Tibial nerve (tissue), 4 donors: ENCODE measurements at regions not wholly inside any gene's neighbourhood (a gene's known extent, or its start where the extent isn't known, plus 50 kb on each side); places are given as distances from the start of the nearest gene placed in this dataset.

Source experiments
- DNase-seq, 2 donors: peaks; one replicate each; pipeline ENCODE4 v3.0.0-alpha.2; 2019; ENCODE audit warnings: low spot score in 2 of 2
- H3K27ac ChIP-seq, 4 donors: fragments of 200-600 bp; sonication (generic) in 3 of 4; one replicate each; pipeline ENCODE4 v1.5.1; 2017 to 2019; ENCODE audit warnings: mild to moderate bottlenecking in 1 of 4
- H3K27me3 ChIP-seq, 2 donors: fragments of 200-600 bp; sonication (generic) in 1 of 2; one replicate each; pipeline versions ENCODE4 v1.5.1 to v1.6.0; 2017 to 2019
- H3K36me3 ChIP-seq, 3 donors: fragments of 200-600 bp; sonication (generic); one replicate each; pipeline ENCODE4 v1.5.1; 2018 to 2019
- H3K4me1 ChIP-seq, 4 donors: fragments of 200-600 bp; sonication (generic) in 3 of 4; one replicate each; pipeline ENCODE4 v1.5.1; 2017 to 2019
- H3K4me3 ChIP-seq, 4 donors: fragments of 200-600 bp; sonication (generic) in 3 of 4; one replicate each; pipeline ENCODE4 v1.5.1; 2017 to 2019; ENCODE audit warnings: mild to moderate bottlenecking in 1 of 4, moderate library complexity in 1 of 4
- H3K9me3 ChIP-seq, 4 donors: fragments of 200-600 bp; sonication (generic) in 3 of 4; one replicate each; pipeline ENCODE4 v1.5.1; 2017 to 2019
- EP300 ChIP-seq, 2 donors: sonication (generic); formaldehyde crosslinking; IDR thresholded peaks; one replicate each; pipeline ENCODE4 v1.6.1; 2017; ENCODE audit warnings: antibody characterized with exemption in 2 of 2, mild to moderate bottlenecking in 1 of 2
- POLR2A ChIP-seq, 2 donors: fragments of 450-650 bp; IDR thresholded peaks; one replicate each; pipeline ENCODE4 v1.6.1; 2017; ENCODE audit warnings: antibody characterized with exemption in 2 of 2, mild to moderate bottlenecking in 2 of 2, moderate library complexity in 2 of 2
- WGBS, 2 donors: methylation state at CpG; one replicate each; pipeline ENCODE4 v1.1.5; 2018; 5-methylcytosine and 5-hydroxymethylcytosine counted together
- TF ChIP-seq, protein P1 (sequence below), 5 experiments: fragments of 200-600 bp in 3 of 5; fragments of 450-650 bp in 2 of 5; sonication (generic) in 3 of 5; IDR thresholded peaks; one replicate each; pipeline ENCODE4 v1.5.1; 2016 to 2019; ENCODE audit warnings: antibody characterized with exemption in 5 of 5, mild to moderate bottlenecking in 3 of 5, moderate library complexity in 2 of 5

DNA sequence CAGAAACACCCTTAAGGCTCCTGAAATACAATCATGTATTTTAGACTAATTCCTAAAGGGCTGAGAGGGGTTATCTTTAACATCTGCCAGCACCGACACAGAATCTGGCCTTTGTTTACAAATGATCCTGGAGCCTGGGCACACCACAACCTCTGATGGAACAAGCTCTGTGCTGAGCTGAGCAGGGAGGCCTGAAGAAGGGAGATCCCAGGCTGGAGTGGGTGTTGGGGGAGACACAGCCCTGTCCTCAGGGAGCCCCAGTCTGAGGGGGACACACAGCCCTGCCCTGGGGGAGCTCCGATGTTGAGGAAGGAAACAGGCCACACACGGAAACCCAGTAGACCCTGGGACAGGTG, 130.5 kb downstream of the VEGFA start:
- H3K36me3 ChIP-seq: no peaks in the 10 kb centered on the region
- no peak for TF ChIP-seq POLR2A (IDR thresholded peaks at IDR 0.05)
- TF ChIP-seq, protein P1, sequence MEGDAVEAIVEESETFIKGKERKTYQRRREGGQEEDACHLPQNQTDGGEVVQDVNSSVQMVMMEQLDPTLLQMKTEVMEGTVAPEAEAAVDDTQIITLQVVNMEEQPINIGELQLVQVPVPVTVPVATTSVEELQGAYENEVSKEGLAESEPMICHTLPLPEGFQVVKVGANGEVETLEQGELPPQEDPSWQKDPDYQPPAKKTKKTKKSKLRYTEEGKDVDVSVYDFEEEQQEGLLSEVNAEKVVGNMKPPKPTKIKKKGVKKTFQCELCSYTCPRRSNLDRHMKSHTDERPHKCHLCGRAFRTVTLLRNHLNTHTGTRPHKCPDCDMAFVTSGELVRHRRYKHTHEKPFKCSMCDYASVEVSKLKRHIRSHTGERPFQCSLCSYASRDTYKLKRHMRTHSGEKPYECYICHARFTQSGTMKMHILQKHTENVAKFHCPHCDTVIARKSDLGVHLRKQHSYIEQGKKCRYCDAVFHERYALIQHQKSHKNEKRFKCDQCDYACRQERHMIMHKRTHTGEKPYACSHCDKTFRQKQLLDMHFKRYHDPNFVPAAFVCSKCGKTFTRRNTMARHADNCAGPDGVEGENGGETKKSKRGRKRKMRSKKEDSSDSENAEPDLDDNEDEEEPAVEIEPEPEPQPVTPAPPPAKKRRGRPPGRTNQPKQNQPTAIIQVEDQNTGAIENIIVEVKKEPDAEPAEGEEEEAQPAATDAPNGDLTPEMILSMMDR (IDR thresholded peaks at IDR 0.05): no peak
- no peak for TF ChIP-seq EP300 (IDR thresholded peaks at IDR 0.05)
- no peak overlapping the region for H3K4me3 ChIP-seq
- H3K27me3 ChIP-seq: no peaks in the 10 kb centered on the region
- H3K9me3 ChIP-seq: no peaks in the 10 kb centered on the region
- no peak for DNase-seq
- H3K4me1 ChIP-seq: peaks cover 0 to 7% (median 0%) of the 10 kb centered on the region in 4 donors
- no peak overlapping the region for H3K27ac ChIP-seq
- 75 to 78% methylated on average over 3 of the region's 3 CpGs for whole genome bisulfite sequencing, 2 donors

DNA sequence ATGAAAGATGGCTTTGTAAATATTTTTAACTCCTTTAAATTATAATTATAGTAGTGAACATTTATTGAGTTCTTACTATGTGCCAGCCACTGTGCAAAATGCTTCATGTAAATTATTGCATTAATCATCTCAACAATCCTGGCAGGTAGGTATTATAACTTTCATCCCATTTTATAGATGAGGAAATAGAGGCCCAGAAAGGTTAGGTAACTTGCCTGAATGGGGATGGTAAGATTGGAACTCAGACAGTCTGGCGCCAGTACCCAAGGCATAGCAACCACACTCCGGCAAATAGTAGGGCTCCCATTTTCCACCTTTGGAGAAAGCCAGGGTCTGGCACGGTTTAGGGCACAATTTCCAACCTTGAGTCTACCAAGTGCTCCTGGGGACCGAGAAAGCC, 129.8 kb downstream of the VEGFA start:
- TF ChIP-seq, protein P1 (IDR thresholded peaks at IDR 0.05): no peak
- TF ChIP-seq EP300 (IDR thresholded peaks at IDR 0.05): no peak
- no peak for TF ChIP-seq POLR2A (IDR thresholded peaks at IDR 0.05)
- Histone ChIP-seq H3K4me1 (peaks cover 0 to 7% (median 0%) of the 10 kb centered on the region in 4 donors), H3K36me3 (no peaks in the 10 kb centered on the region), H3K4me3 (no peak overlapping the region), H3K27ac (no peak overlapping the region), H3K9me3 (no peaks in the 10 kb centered on the region), H3K27me3 (no peaks in the 10 kb centered on the region)
- WGBS, 2 donors: 88 to 95% methylated on average over 4 of the region's 4 CpGs
- no peak for DNase-seq

DNA sequence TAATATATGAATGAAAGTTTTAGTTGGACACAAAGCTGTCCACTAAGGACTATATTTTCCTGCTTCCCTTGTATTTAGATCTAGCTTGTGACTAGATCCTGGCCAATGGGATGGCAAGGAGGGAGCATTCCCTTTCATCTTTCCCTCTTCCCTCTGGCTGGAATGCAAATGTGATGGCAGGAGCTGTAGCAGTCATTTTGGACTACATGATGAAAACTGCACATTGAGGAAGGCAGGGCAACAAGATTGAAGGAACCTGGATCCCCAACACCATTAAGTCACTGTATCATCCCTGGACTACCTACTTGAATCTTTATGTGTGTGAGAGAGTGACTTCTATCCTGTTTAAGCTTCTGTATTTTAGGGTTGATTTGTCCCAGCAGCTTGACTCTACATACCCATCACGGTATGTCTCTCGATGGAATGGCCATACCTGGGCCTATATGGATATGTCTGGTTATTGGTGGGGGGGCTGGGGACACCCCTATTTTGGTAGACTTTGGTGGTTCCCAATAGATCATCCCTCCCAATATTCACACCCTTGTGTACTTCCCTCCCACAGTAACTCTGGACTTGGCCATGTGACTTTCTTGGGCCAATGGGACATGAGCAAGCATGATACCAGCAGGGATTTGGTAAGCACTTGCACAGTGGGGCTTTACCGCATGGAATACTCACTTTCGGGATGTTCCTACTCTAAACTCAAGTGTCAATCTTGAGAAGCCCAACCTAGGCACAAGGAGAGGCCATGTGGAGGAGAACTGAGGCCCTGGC, 128.5 kb downstream of the VEGFA start:
- Histone ChIP-seq H3K9me3 (no peaks in the 10 kb centered on the region), H3K36me3 (no peaks in the 10 kb centered on the region), H3K27me3 (no peaks in the 10 kb centered on the region), H3K4me1 (peaks cover 0 to 3% (median 0%) of the 10 kb centered on the region in 4 donors), H3K27ac (no peak overlapping the region), H3K4me3 (no peak overlapping the region)
- no peak for TF ChIP-seq POLR2A (IDR thresholded peaks at IDR 0.05)
- 97 to 98% methylated on average over 4 of the region's 4 CpGs for WGBS, 2 donors
- no peak for DNase-seq

DNA sequence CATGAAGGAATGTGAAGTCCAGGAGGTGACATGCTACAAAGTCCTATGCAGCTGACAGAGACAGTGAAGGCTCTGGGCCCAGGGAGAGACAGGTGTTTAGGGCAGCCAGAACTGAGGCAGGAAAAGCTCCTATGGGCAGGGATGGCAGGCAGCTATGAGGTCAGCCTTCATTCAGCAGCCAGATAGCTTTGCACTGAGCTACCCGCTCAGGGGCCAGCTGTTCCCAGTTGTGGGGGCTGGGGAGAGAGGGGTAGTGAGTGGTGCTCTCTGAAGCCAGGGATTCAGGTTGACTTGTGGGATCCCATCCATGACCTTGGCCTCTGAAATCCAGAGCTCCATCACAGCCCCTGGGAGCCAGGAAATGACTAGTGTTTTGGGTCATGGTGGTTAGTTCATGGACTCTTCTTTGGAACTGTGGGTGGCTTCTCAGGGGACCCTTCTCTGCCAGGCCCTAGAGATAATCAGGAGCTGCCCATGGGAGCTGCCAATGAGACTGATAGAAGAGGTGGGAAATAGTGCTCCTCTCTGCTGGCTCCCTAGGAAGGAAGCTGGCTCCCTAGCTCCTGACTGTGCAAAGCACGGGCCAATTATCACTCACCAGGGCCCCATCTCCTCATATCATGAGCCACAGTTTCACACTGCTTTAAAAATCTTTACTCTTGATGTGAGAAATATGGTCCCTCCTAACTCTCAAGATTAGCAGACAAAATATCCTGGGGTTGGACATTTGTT, 127.7 kb downstream of the VEGFA start:
- Histone ChIP-seq H3K9me3 (no peaks in the 10 kb centered on the region), H3K27me3 (no peaks in the 10 kb centered on the region), H3K36me3 (no peaks in the 10 kb centered on the region), H3K4me1 (peaks cover 0 to 3% (median 0%) of the 10 kb centered on the region in 4 donors), H3K4me3 (no peak overlapping the region), H3K27ac (no peak overlapping the region)
- 94 to 95% methylated on average over 2 of the region's 2 CpGs for WGBS, 2 donors
- TF ChIP-seq POLR2A (IDR thresholded peaks at IDR 0.05): no peak
- TF ChIP-seq, protein P1 (IDR thresholded peaks at IDR 0.05): no peak
- TF ChIP-seq EP300 (IDR thresholded peaks at IDR 0.05): no peak
- DNase-seq: no peak

DNA sequence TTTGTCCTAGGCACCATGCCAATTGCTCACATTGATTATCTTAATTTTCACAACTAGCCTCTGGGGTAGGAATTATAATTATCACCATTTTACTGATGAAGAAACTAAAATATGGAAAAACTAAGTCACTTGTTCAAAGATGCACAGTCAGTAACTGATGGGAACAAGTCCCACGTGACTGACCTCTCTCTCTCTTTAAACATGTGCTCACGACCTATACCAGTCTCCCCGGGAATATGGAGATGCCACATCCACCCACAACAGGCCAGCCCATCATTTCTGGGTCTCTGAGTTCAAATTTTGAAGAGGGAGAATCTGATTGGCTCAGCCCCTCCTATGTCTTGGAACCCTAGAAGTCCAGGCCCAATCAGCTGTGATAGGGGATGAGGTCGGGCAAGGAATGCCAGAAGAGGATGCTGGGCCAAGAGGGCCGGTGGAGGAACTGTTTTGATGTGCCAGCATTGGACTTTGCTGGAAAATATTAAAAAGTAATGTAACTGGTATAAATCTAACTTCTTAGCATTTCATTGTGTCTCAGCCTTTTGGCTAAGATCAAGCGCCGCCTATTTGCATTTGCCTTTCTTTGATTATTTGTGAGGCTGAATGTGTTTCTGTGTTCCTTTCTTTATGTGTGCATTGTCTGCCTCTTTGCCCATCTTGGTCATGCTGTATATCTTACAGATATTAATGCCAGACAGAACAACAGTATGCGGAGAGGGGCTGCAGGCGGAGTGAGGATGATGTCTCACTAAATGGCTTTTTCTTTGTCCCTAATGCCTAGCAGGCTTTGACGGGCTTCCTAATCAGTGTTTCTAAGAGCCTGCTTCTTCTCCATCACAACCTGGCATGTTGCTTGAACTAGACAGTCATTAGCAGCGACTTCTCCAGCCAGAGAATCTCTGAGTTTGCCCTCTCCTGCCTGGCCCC, 126.6 kb downstream of the VEGFA start:
- WGBS, 2 donors: 59 to 61% methylated on average over 11 of the region's 11 CpGs
- DNase-seq: no peak

More for the DNA sequence above, 126.6 kb downstream of the VEGFA start:
- Histone ChIP-seq H3K27me3 (peaks cover 0 to 1% of the 10 kb centered on the region in 2 donors), H3K27ac (no peak overlapping the region), H3K36me3 (no peaks in the 10 kb centered on the region), H3K4me1 (peaks cover 0 to 3% (median 0%) of the 10 kb centered on the region in 4 donors), H3K4me3 (no peak overlapping the region), H3K9me3 (no peaks in the 10 kb centered on the region)
- TF ChIP-seq POLR2A (IDR thresholded peaks at IDR 0.05) (no peak), EP300 (IDR thresholded peaks at IDR 0.05) (no peak)
- TF ChIP-seq, protein P1 (IDR thresholded peaks at IDR 0.05): no peak
